ENCODE measurements at regions not wholly inside any gene's neighbourhood (a gene's known extent, or its start where the extent isn't known, plus 50 kb on each side); places are given as distances from the start of the nearest gene placed in this dataset.

DNA sequence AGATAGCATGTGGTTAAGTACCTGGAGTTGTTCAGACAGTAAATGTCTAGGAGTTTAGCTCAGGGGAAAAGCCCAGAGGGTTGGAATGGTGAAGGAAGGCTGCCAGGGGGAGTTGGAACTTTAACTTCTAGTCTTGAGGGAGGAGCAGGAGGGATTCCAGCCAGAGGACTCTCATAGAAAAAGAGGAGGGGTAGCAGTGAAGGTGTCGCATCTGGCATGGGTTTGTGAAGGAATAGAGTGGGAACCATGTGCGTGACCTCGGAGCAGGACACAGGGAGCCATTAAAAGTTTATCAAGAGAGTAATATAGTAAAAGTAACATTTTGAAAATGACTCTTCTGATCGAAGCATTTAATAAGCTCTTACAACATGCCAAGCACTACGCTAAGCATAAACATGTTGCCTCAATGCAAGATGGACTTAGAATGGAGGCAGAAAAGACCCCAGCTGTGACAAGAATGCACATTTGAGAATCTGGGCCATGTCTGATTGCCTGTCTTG lies 632.4 kb upstream of the CAMK1G start:
- TF ChIP-seq CTCF (IDR thresholded peaks at IDR 0.05; ENCODE audit: low read length) (no peak), EZH2 (optimal IDR thresholded peaks at IDR 0.05; ENCODE audit: low read depth, low read length) (no peak)

All from MM.1S (cell line).